ENCODE measurements at regions not wholly inside any gene's neighbourhood (a gene's known extent, or its start where the extent isn't known, plus 50 kb on each side); places are given as distances from the start of the nearest gene placed in this dataset.

- TF ChIP-seq PATZ1 (CRISPR knock-in tag; IDR thresholded peaks at IDR 0.05; ENCODE audit: borderline replicate concordance) (no peak), SNAI2 (CRISPR knock-in tag; IDR thresholded peaks at IDR 0.05) (no peak)
These were observed 233.0 kb upstream of the JAG1 start (continued) for GRCh38 chr20:10906834-10907233.

- TF ChIP-seq TSHZ2 (CRISPR knock-in tag; IDR thresholded peaks at IDR 0.05) = no peak
- no peak for ATAC-seq
These were observed 236.0 kb upstream of the JAG1 start for GRCh38 chr20:10909803-10910202.

- TF ChIP-seq CREB5 (CRISPR knock-in tag; IDR thresholded peaks at IDR 0.05; ENCODE audit: low read depth) (no peak), CSRNP3 (CRISPR knock-in tag; IDR thresholded peaks at IDR 0.05) (no peak), PPARA (CRISPR knock-in tag; IDR thresholded peaks at IDR 0.05; ENCODE audit: borderline replicate concordance) (no peak), ZC3H10 (CRISPR knock-in tag; IDR thresholded peaks at IDR 0.05) (no peak), BACH2 (CRISPR knock-in tag; IDR thresholded peaks at IDR 0.05; ENCODE audit: borderline replicate concordance) (no peak), RARB (CRISPR knock-in tag; IDR thresholded peaks at IDR 0.05) (no peak), ARNTL (CRISPR knock-in tag; IDR thresholded peaks at IDR 0.05; ENCODE audit: borderline replicate concordance, low read depth) (no peak), ZFP3 (CRISPR knock-in tag; IDR thresholded peaks at IDR 0.05) (no peak), POU6F1 (CRISPR knock-in tag; IDR thresholded peaks at IDR 0.05; ENCODE audit: borderline replicate concordance, low read depth) (no peak), ZNF565 (CRISPR knock-in tag; conservative IDR thresholded peaks at IDR 0.05; ENCODE audit: low read depth) (no peak), ZNF70 (CRISPR knock-in tag; IDR thresholded peaks at IDR 0.05) (no peak), TCF4 (CRISPR knock-in tag; IDR thresholded peaks at IDR 0.05; ENCODE audit: borderline replicate concordance) (no peak)
- ATAC-seq = no peak
These were observed 236.9 kb upstream of the JAG1 start for GRCh38 chr20:10910535-10911178.

- no peak for ATAC-seq
- TF ChIP-seq TCF4 (CRISPR knock-in tag; IDR thresholded peaks at IDR 0.05; ENCODE audit: borderline replicate concordance) = no peak
- TF ChIP-seq GLIS3 (CRISPR knock-in tag; IDR thresholded peaks at IDR 0.05) = no peak
- TF ChIP-seq ESRRG (CRISPR knock-in tag; IDR thresholded peaks at IDR 0.05) = no peak
- no peak for TF ChIP-seq SNAI2 (CRISPR knock-in tag; IDR thresholded peaks at IDR 0.05)
- no peak for TF ChIP-seq BACH2 (CRISPR knock-in tag; IDR thresholded peaks at IDR 0.05; ENCODE audit: borderline replicate concordance)
- no peak for TF ChIP-seq OSR1 (CRISPR knock-in tag; IDR thresholded peaks at IDR 0.05)
- no peak for TF ChIP-seq ZFP30 (CRISPR knock-in tag; IDR thresholded peaks at IDR 0.05)
- no peak for TF ChIP-seq ISL1 (CRISPR knock-in tag; IDR thresholded peaks at IDR 0.05)
- no peak for TF ChIP-seq CREB5 (CRISPR knock-in tag; IDR thresholded peaks at IDR 0.05; ENCODE audit: low read depth)
- no peak for TF ChIP-seq CSDC2 (CRISPR knock-in tag; IDR thresholded peaks at IDR 0.05)
- TF ChIP-seq PATZ1 (CRISPR knock-in tag; IDR thresholded peaks at IDR 0.05; ENCODE audit: borderline replicate concordance) = no peak
- TF ChIP-seq TOX (CRISPR knock-in tag; IDR thresholded peaks at IDR 0.05; ENCODE audit: borderline replicate concordance) = no peak
- TF ChIP-seq RARB (CRISPR knock-in tag; IDR thresholded peaks at IDR 0.05) = no peak
- no peak for TF ChIP-seq ZC3H10 (CRISPR knock-in tag; IDR thresholded peaks at IDR 0.05)
These were observed 237.5 kb upstream of the JAG1 start for GRCh38 chr20:10911298-10911697.
